ENCODE measurements at regions not wholly inside any gene's neighbourhood (a gene's known extent, or its start where the extent isn't known, plus 50 kb on each side); places are given as distances from the start of the nearest gene placed in this dataset.

DNA sequence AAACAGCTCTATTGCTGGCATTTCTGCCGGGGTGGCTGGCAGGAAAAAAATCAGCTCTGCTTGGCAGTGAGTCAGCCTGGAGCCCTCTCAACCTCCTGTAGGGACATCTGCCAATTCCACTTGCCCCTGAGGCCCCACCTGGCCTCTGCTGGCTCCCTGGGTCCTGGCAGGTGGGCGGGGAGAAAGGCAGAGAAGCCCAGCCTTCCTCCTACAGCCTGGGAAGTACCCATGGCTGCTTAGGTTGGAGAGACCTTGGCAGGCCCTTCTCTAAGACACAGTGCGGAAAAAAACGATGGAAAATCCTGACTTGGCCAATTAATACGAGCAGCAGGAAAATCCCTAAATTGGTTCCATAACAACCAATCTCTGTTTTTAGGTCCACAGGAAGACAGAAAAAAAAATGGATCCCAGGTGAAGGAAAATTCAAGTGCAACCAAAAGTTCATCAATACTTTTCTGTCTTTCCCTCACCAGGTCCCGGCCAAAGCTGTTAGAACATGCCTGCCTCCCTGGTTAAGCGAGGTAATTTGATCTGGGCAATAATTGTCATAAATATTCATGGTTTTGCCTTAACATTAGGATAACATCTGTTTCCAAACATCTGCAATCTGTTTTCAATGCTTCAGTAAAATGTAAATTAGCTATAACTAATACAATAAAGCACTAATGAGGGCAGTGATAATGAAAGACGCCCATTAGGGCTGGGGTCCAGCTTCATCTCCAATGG is 245.9 kb downstream of the TFCP2L1 start:
- Histone ChIP-seq H2AFZ (ENCODE audit: low read depth) (no peak overlapping the region), H3K27me3 (ENCODE audit: insufficient read depth, low read depth) (no peaks in the 10 kb centered on the region), H4K20me1 (ENCODE audit: insufficient read depth) (no peaks in the 10 kb centered on the region), H3K36me3 (ENCODE audit: insufficient read depth) (no peaks in the 10 kb centered on the region), H3K4me2 (no peak overlapping the region), H3K27ac (no peak overlapping the region), H3K79me2 (ENCODE audit: insufficient read depth, low read depth) (no peaks in the 10 kb centered on the region), H3K4me3 (IDR thresholded peaks at IDR 0.05; ENCODE audit: insufficient read depth, low read depth, low read length) (no peak overlapping the region), H3K9ac (no peak overlapping the region), H3K4me1 (ENCODE audit: low read depth, poor library complexity, severe bottlenecking) (no peaks in the 10 kb centered on the region)
- no peak for TF ChIP-seq CTCF (conservative IDR thresholded peaks at IDR 0.05; ENCODE audit: low read depth, low read length)

GRCh38 chr2:121039679-121040078 is 245.3 kb downstream of the TFCP2L1 start:
- Histone ChIP-seq H3K79me2 (ENCODE audit: insufficient read depth, low read depth) (no peaks in the 10 kb centered on the region), H3K27ac (no peak overlapping the region), H2AFZ (ENCODE audit: low read depth) (no peak overlapping the region), H3K27me3 (ENCODE audit: insufficient read depth, low read depth) (no peaks in the 10 kb centered on the region), H3K4me1 (ENCODE audit: low read depth, poor library complexity, severe bottlenecking) (no peaks in the 10 kb centered on the region), H4K20me1 (ENCODE audit: insufficient read depth) (no peaks in the 10 kb centered on the region), H3K4me2 (no peak overlapping the region), H3K36me3 (ENCODE audit: insufficient read depth) (no peaks in the 10 kb centered on the region), H3K9ac (no peak overlapping the region), H3K4me3 (IDR thresholded peaks at IDR 0.05; ENCODE audit: insufficient read depth, low read depth, low read length) (no peak overlapping the region)
- TF ChIP-seq CTCF (conservative IDR thresholded peaks at IDR 0.05; ENCODE audit: low read depth, low read length), result no peak

GRCh38 chr2:121041516-121041915 is 243.5 kb downstream of the TFCP2L1 start:
- Histone ChIP-seq H3K27me3 (ENCODE audit: insufficient read depth, low read depth) (no peaks in the 10 kb centered on the region), H3K36me3 (ENCODE audit: insufficient read depth) (no peaks in the 10 kb centered on the region), H4K20me1 (ENCODE audit: insufficient read depth) (no peaks in the 10 kb centered on the region), H3K9ac (no peak overlapping the region), H3K4me2 (no peak overlapping the region), H2AFZ (ENCODE audit: low read depth) (no peak overlapping the region), H3K4me1 (ENCODE audit: low read depth, poor library complexity, severe bottlenecking) (no peaks in the 10 kb centered on the region), H3K27ac (no peak overlapping the region), H3K4me3 (IDR thresholded peaks at IDR 0.05; ENCODE audit: insufficient read depth, low read depth, low read length) (no peak overlapping the region), H3K79me2 (ENCODE audit: insufficient read depth, low read depth) (no peaks in the 10 kb centered on the region)
- TF ChIP-seq CTCF (conservative IDR thresholded peaks at IDR 0.05; ENCODE audit: low read depth, low read length), result no peak

DNA sequence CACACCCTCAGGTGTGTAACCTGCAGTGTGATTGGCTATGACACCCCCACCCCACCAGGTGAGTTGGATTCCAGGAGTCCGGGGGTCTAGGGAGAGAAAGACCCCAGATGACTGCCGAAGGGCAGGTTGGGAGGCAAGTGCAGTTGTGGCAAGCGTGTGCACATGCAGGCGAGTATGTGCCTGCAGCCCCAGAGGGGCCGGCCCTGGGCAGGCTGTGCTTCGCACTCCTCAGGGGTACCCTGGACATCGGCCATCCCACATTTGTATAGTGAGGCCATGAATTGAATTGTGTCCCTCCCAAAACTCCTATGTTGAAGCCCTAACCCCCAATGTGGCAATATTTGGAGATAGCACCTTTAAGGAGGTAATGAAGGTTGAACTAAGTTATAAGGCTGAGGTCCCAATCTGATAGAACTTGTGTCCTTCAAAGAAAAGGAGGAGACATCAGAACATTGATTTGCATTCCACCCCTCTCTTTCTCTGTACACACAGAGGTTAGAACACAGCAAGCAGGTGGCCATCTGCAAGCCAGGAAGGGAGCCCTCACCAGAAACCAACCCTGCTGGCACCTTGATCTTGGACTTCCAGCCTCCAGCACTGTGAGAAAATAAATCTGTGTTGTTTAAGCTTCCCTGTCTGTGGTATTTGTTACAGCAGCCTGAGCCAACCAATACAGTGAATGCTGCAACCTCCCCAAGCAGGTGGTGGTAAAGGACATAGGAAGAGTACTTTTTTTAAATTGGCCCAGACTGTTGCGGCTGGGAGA is 241.8 kb downstream of the TFCP2L1 start:
- TF ChIP-seq CTCF (conservative IDR thresholded peaks at IDR 0.05; ENCODE audit: low read depth, low read length), result no peak
- Histone ChIP-seq H3K4me2 (no peak overlapping the region), H3K27me3 (ENCODE audit: insufficient read depth, low read depth) (no peaks in the 10 kb centered on the region), H3K79me2 (ENCODE audit: insufficient read depth, low read depth) (no peaks in the 10 kb centered on the region), H3K36me3 (ENCODE audit: insufficient read depth) (no peaks in the 10 kb centered on the region), H2AFZ (ENCODE audit: low read depth) (no peak overlapping the region), H3K27ac (no peak overlapping the region), H3K4me1 (ENCODE audit: low read depth, poor library complexity, severe bottlenecking) (no peaks in the 10 kb centered on the region), H4K20me1 (ENCODE audit: insufficient read depth) (no peaks in the 10 kb centered on the region), H3K4me3 (IDR thresholded peaks at IDR 0.05; ENCODE audit: insufficient read depth, low read depth, low read length) (no peak overlapping the region), H3K9ac (no peak overlapping the region)

All from KMS-11 (cell line).